Hepatocyte (in vitro differentiated cells): ENCODE measurements at regions not wholly inside any gene's neighbourhood (a gene's known extent, or its start where the extent isn't known, plus 50 kb on each side); places are given as distances from the start of the nearest gene placed in this dataset.

Experiments used
- DNase-seq: peaks from one replicate; pipeline ENCODE4 v3.0.0-alpha.2; 2016; ENCODE audit warnings: low spot score
- H2AFZ ChIP-seq: fragments of 200-600 bp; sonication (generic); 2 replicates; pipeline ENCODE4 v1.6.0; 2016; ENCODE audit warnings: antibody characterized with exemption, mild to moderate bottlenecking
- H3K27ac ChIP-seq: fragments of 200-600 bp; sonication (generic); 2 replicates; pipeline ENCODE4 v1.5.1; 2016; ENCODE audit warnings: mild to moderate bottlenecking
- H3K27me3 ChIP-seq: fragments of 200-600 bp; sonication (generic); 2 replicates; pipeline ENCODE4 v1.6.1; 2016
- H3K36me3 ChIP-seq: fragments of 200-600 bp; sonication (generic); replicated peaks from 2 replicates; pipeline ENCODE4 v1.5.1; 2016; ENCODE audit warnings: low read depth; ENCODE audit not compliant: insufficient read depth
- H3K4me1 ChIP-seq: fragments of 200-600 bp; sonication (generic); 2 replicates; pipeline ENCODE4 v1.5.1; 2016; ENCODE audit warnings: mild to moderate bottlenecking, moderate library complexity; ENCODE audit not compliant: insufficient read depth
- H3K4me2 ChIP-seq: fragments of 200-600 bp; sonication (generic); 2 replicates; pipeline ENCODE4 v1.6.0; 2016
- H3K4me3 ChIP-seq: fragments of 200-600 bp; sonication (generic); 2 replicates; pipeline ENCODE4 v1.5.1; 2016; ENCODE audit warnings: mild to moderate bottlenecking
- H3K79me2 ChIP-seq: fragments of 200-600 bp; sonication (generic); 2 replicates; pipeline ENCODE4 v1.6.0; 2017; ENCODE audit warnings: mild to moderate bottlenecking
- H3K9me2 ChIP-seq: fragments of 200-600 bp; sonication (generic); replicated peaks from 2 replicates; pipeline ENCODE4 v1.6.0; 2017; ENCODE audit warnings: mild to moderate bottlenecking; ENCODE audit not compliant: insufficient read depth
- H3K9me3 ChIP-seq: fragments of 200-600 bp; sonication (generic); 2 replicates; pipeline ENCODE4 v1.5.1; 2016; ENCODE audit warnings: low read depth, mild to moderate bottlenecking
- H4K20me1 ChIP-seq: fragments of 200-600 bp; sonication (generic); 2 replicates; pipeline ENCODE4 v1.6.0; 2016; ENCODE audit warnings: mild to moderate bottlenecking; ENCODE audit not compliant: insufficient read depth, poor library complexity, severe bottlenecking
- EZH2 ChIP-seq: fragments of 200-600 bp; sonication (generic); IDR thresholded peaks from 2 replicates; pipeline ENCODE4 v1.6.1; 2016; ENCODE audit warnings: antibody characterized with exemption, mild to moderate bottlenecking, borderline replicate concordance
- EZH2phosphoT487 ChIP-seq: fragments of 200-600 bp; sonication (generic); IDR thresholded peaks from one replicate; pipeline ENCODE4 v1.6.1; 2018; ENCODE audit warnings: antibody characterized with exemption, mild to moderate bottlenecking, low read depth, moderate library complexity; ENCODE audit not compliant: unreplicated experiment, severe bottlenecking
- WGBS: methylation state at CpG from one replicate; pipeline ENCODE4 v1.1.6; 2016; ENCODE audit warnings: low lambda C conversion rate; ENCODE audit errors: missing lambda C conversion rate; 5-methylcytosine and 5-hydroxymethylcytosine counted together
- TF ChIP-seq, protein P1 (sequence below): fragments of 200-600 bp; sonication (generic); IDR thresholded peaks from 2 replicates; pipeline ENCODE4 v1.5.1; 2016; ENCODE audit warnings: antibody characterized with exemption, mild to moderate bottlenecking; ENCODE audit not compliant: poor library complexity

- Histone ChIP-seq H3K36me3 (no peaks in the 10 kb centered on the region), H3K4me3 (no peak overlapping the region), H4K20me1 (no peaks in the 10 kb centered on the region), H3K4me1 (no peaks in the 10 kb centered on the region), H3K9me3 (no peaks in the 10 kb centered on the region), H3K4me2 (no peak overlapping the region), H3K9me2 (peaks cover 4% of the 10 kb centered on the region), H2AFZ (no peak overlapping the region), H3K79me2 (no peaks in the 10 kb centered on the region), H3K27ac (no peak overlapping the region), H3K27me3 (no peaks in the 10 kb centered on the region)
- DNase-seq, result no peak
- no peak for TF ChIP-seq EZH2
- TF ChIP-seq, protein P1, sequence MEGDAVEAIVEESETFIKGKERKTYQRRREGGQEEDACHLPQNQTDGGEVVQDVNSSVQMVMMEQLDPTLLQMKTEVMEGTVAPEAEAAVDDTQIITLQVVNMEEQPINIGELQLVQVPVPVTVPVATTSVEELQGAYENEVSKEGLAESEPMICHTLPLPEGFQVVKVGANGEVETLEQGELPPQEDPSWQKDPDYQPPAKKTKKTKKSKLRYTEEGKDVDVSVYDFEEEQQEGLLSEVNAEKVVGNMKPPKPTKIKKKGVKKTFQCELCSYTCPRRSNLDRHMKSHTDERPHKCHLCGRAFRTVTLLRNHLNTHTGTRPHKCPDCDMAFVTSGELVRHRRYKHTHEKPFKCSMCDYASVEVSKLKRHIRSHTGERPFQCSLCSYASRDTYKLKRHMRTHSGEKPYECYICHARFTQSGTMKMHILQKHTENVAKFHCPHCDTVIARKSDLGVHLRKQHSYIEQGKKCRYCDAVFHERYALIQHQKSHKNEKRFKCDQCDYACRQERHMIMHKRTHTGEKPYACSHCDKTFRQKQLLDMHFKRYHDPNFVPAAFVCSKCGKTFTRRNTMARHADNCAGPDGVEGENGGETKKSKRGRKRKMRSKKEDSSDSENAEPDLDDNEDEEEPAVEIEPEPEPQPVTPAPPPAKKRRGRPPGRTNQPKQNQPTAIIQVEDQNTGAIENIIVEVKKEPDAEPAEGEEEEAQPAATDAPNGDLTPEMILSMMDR, result no peak
- no peak for TF ChIP-seq EZH2phosphoT487
- 73% methylated on average over 2 of the region's 2 CpGs for WGBS
Observed at GRCh38 chr4:157880761-157881160, 292.1 kb downstream of the GASK1B start.

DNA sequence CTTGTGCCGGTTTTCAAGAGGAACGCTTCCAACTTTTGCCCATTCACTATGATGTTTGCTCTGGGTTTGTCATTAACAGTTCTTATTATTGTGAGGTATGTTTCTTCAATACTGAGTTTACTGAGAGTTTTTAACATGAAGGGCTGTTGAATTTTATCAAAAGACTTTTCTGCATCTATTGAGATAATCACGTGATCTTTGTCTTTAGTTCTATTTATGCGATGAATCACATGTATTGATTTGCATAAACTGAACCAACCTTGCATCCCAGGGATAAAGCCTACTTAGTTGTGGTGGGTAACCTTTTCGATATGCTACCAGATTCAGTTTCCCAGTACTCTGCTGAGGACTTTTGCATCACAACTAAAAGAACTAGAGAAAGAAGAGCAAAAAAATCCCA lies 318.0 kb downstream of the GASK1B start:
- Histone ChIP-seq H3K9me2 (no peaks in the 10 kb centered on the region), H2AFZ (no peak overlapping the region), H3K4me1 (no peaks in the 10 kb centered on the region), H3K9me3 (no peaks in the 10 kb centered on the region), H3K27ac (no peak overlapping the region), H3K4me2 (no peak overlapping the region), H3K27me3 (no peaks in the 10 kb centered on the region), H3K79me2 (no peaks in the 10 kb centered on the region), H3K36me3 (no peaks in the 10 kb centered on the region), H4K20me1 (no peaks in the 10 kb centered on the region), H3K4me3 (no peak overlapping the region)
- DNase-seq, result no peak
- TF ChIP-seq, protein P1, result no peak
- TF ChIP-seq EZH2 (no peak), EZH2phosphoT487 (no peak)
- WGBS, result 74% methylated on average over 5 of the region's 5 CpGs

DNA sequence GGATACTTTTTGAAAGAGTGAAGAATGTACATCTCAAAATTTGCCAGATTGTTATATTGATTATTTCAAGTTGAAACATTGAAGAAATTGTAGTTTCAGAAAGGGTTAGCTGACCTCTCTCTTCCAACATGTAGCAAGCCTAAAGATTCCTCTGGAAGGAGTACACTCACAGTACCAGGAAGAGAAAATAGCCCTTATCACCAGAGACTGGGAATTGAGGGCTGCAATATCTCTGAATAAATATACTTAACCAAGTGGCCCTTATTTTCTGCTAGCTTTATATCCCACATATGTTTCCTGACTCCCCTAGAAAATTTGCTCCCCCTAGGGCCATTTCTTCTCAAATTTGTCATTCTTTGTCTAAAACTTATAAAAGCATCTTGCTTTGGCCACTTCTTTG lies 332.2 kb downstream of the GASK1B start:
- H3K4me1 ChIP-seq, result peaks cover 12% of the 10 kb centered on the region
- H3K79me2 ChIP-seq, result no peaks in the 10 kb centered on the region
- no peaks in the 10 kb centered on the region for H4K20me1 ChIP-seq
- no peaks in the 10 kb centered on the region for H3K27me3 ChIP-seq
- H3K9me2 ChIP-seq, result no peaks in the 10 kb centered on the region
- H3K9me3 ChIP-seq, result no peaks in the 10 kb centered on the region
- H3K4me3 ChIP-seq, result no peak overlapping the region
- H2AFZ ChIP-seq, result no peak overlapping the region
- no peaks in the 10 kb centered on the region for H3K36me3 ChIP-seq
- no peak overlapping the region for H3K27ac ChIP-seq
- no peak for TF ChIP-seq EZH2phosphoT487
- TF ChIP-seq EZH2, result no peak
- TF ChIP-seq, protein P1, result no peak
- DNase-seq, result no peak
- H3K4me2 ChIP-seq, result no peak overlapping the region

GRCh38 chr4:157840034-157840433 lies 332.8 kb downstream of the GASK1B start:
- H3K9me2 ChIP-seq, result no peaks in the 10 kb centered on the region
- WGBS, result 69% methylated on average over 1 of the region's 1 CpG

More at GRCh38 chr4:157840034-157840433, 332.8 kb downstream of the GASK1B start:
- no peaks in the 10 kb centered on the region for H3K36me3 ChIP-seq
- no peak for DNase-seq
- no peaks in the 10 kb centered on the region for H3K27me3 ChIP-seq
- no peaks in the 10 kb centered on the region for H4K20me1 ChIP-seq
- no peak overlapping the region for H3K4me3 ChIP-seq
- no peak overlapping the region for H3K4me2 ChIP-seq
- peaks cover 12% of the 10 kb centered on the region for H3K4me1 ChIP-seq
- H3K79me2 ChIP-seq, result no peaks in the 10 kb centered on the region
- no peak overlapping the region for H3K27ac ChIP-seq
- H2AFZ ChIP-seq, result no peak overlapping the region
- H3K9me3 ChIP-seq, result no peaks in the 10 kb centered on the region
- TF ChIP-seq EZH2 (no peak), EZH2phosphoT487 (no peak)
- TF ChIP-seq, protein P1, result no peak
